Activated T-cell treated with anti-CD3 and anti-CD28 coated beads, Interleukin-2, amount 50 U/mL, for 4 hours (primary cell): ENCODE measurements at regions not wholly inside any gene's neighbourhood (a gene's known extent, or its start where the extent isn't known, plus 50 kb on each side); places are given as distances from the start of the nearest gene placed in this dataset.

Experiments
- ATAC-seq, 2 donors: fragments of 200-7000 bp; cut with Tn5 transposase; one replicate each; pipeline ENCODE4 v1.10.0; 2021
- DNase-seq: peaks from one replicate; pipeline ENCODE4 v3.0.0-alpha.2; 2020
- H3K27me3 Mint-ChIP-seq: one replicate; pipeline ENCODE4 v1.8.0; 2021; ENCODE audit warnings: low read depth, mixed read lengths
- H3K36me3 Mint-ChIP-seq: one replicate; pipeline ENCODE4 v1.8.0; 2022; ENCODE audit warnings: mixed read lengths; ENCODE audit not compliant: insufficient read depth
- H3K4me1 Mint-ChIP-seq: one replicate; pipeline ENCODE4 v1.8.0; 2021; ENCODE audit warnings: low read depth, mixed read lengths
- H3K4me3 Mint-ChIP-seq: one replicate; pipeline ENCODE4 v1.8.0; 2021; ENCODE audit warnings: mild to moderate bottlenecking, moderate library complexity, mixed read lengths
- H3K9me3 Mint-ChIP-seq: one replicate; pipeline ENCODE4 v1.8.0; 2021; ENCODE audit warnings: mixed read lengths

- no peak for ATAC-seq
- DNase-seq, result no peak
- Mint-ChIP-seq H3K27me3 (no peaks in the 10 kb centered on the region), H3K9me3 (no peaks in the 10 kb centered on the region), H3K36me3 (no peaks in the 10 kb centered on the region), H3K4me1 (no peaks in the 10 kb centered on the region), H3K4me3 (no peak overlapping the region)
Measured at GRCh38 chr11:71201936-71202597, 50.3 kb downstream of the SHANK2 start.

- Mint-ChIP-seq H3K9me3 (no peaks in the 10 kb centered on the region), H3K4me3 (no peak overlapping the region), H3K36me3 (no peaks in the 10 kb centered on the region), H3K4me1 (no peaks in the 10 kb centered on the region), H3K27me3 (no peaks in the 10 kb centered on the region)
- no peak for DNase-seq
- ATAC-seq, result no peak
Measured at GRCh38 chr11:71201231-71201630, 51.1 kb downstream of the SHANK2 start.

- H3K4me1 Mint-ChIP-seq, result no peaks in the 10 kb centered on the region
- no peak overlapping the region for H3K4me3 Mint-ChIP-seq
- no peaks in the 10 kb centered on the region for H3K9me3 Mint-ChIP-seq
- DNase-seq (no peak), ATAC-seq (no peak)
- no peaks in the 10 kb centered on the region for H3K36me3 Mint-ChIP-seq
- no peaks in the 10 kb centered on the region for H3K27me3 Mint-ChIP-seq
Measured at GRCh38 chr11:71200761-71201160, 51.6 kb downstream of the SHANK2 start.

- Mint-ChIP-seq H3K27me3 (no peaks in the 10 kb centered on the region), H3K4me3 (no peak overlapping the region), H3K9me3 (no peaks in the 10 kb centered on the region), H3K36me3 (no peaks in the 10 kb centered on the region), H3K4me1 (no peaks in the 10 kb centered on the region)
- ATAC-seq, result no peak
- no peak for DNase-seq
Measured at GRCh38 chr11:71200172-71200716, 52.1 kb downstream of the SHANK2 start.

- ATAC-seq (no peak), DNase-seq (no peak)
- H3K27me3 Mint-ChIP-seq, result no peaks in the 10 kb centered on the region
- H3K9me3 Mint-ChIP-seq, result no peaks in the 10 kb centered on the region
- no peak overlapping the region for H3K4me3 Mint-ChIP-seq
- no peaks in the 10 kb centered on the region for H3K4me1 Mint-ChIP-seq
- no peaks in the 10 kb centered on the region for H3K36me3 Mint-ChIP-seq
Measured at GRCh38 chr11:71199226-71199820, 53.1 kb downstream of the SHANK2 start.

GRCh38 chr11:71198823-71199165 lies 53.6 kb downstream of the SHANK2 start:
- Mint-ChIP-seq H3K9me3 (no peaks in the 10 kb centered on the region), H3K4me3 (no peak overlapping the region), H3K36me3 (no peaks in the 10 kb centered on the region), H3K4me1 (no peaks in the 10 kb centered on the region), H3K27me3 (no peaks in the 10 kb centered on the region)
- DNase-seq (no peak), ATAC-seq (no peak)

GRCh38 chr11:71198141-71198822 lies 54.1 kb downstream of the SHANK2 start:
- H3K36me3 Mint-ChIP-seq, result no peaks in the 10 kb centered on the region
- H3K4me1 Mint-ChIP-seq, result no peaks in the 10 kb centered on the region
- DNase-seq, result no peak
- no peak overlapping the region for H3K4me3 Mint-ChIP-seq
- ATAC-seq, result no peak
- no peaks in the 10 kb centered on the region for H3K9me3 Mint-ChIP-seq
- H3K27me3 Mint-ChIP-seq, result peaks cover 2% of the 10 kb centered on the region

GRCh38 chr11:71197096-71197495 lies 55.3 kb downstream of the SHANK2 start:
- DNase-seq (no peak), ATAC-seq (no peak)
- H3K9me3 Mint-ChIP-seq, result no peaks in the 10 kb centered on the region
- H3K4me1 Mint-ChIP-seq, result no peaks in the 10 kb centered on the region
- peaks cover 5% of the 10 kb centered on the region for H3K27me3 Mint-ChIP-seq
- no peak overlapping the region for H3K4me3 Mint-ChIP-seq
- H3K36me3 Mint-ChIP-seq, result no peaks in the 10 kb centered on the region

- Mint-ChIP-seq H3K9me3 (no peaks in the 10 kb centered on the region), H3K4me1 (no peaks in the 10 kb centered on the region), H3K4me3 (no peak overlapping the region), H3K27me3 (peaks cover 8% of the 10 kb centered on the region), H3K36me3 (no peaks in the 10 kb centered on the region)
- DNase-seq, result no peak
- no peak for ATAC-seq
Measured at GRCh38 chr11:71194710-71195109, 57.7 kb downstream of the SHANK2 start.

- H3K4me3 Mint-ChIP-seq, result no peak overlapping the region
Measured at GRCh38 chr11:71193431-71193830, 58.9 kb downstream of the SHANK2 start.

GRCh38 chr11:71192629-71193028 lies 59.7 kb downstream of the SHANK2 start:
- ATAC-seq, result no peak
- DNase-seq, result no peak
- Mint-ChIP-seq H3K4me1 (no peaks in the 10 kb centered on the region), H3K27me3 (peaks cover 13% of the 10 kb centered on the region), H3K36me3 (no peaks in the 10 kb centered on the region), H3K9me3 (no peaks in the 10 kb centered on the region), H3K4me3 (no peak overlapping the region)

More at GRCh38 chr11:71193431-71193830, 58.9 kb downstream of the SHANK2 start:
- Mint-ChIP-seq H3K9me3 (no peaks in the 10 kb centered on the region), H3K27me3 (peaks cover 8% of the 10 kb centered on the region), H3K4me1 (no peaks in the 10 kb centered on the region), H3K36me3 (no peaks in the 10 kb centered on the region)
- ATAC-seq, result no peak
- no peak for DNase-seq

GRCh38 chr11:71191201-71191600 lies 61.2 kb downstream of the SHANK2 start:
- DNase-seq (no peak), ATAC-seq (no peak)
- Mint-ChIP-seq H3K27me3 (peaks cover 13% of the 10 kb centered on the region), H3K4me1 (no peaks in the 10 kb centered on the region), H3K4me3 (no peak overlapping the region), H3K36me3 (no peaks in the 10 kb centered on the region), H3K9me3 (no peaks in the 10 kb centered on the region)

GRCh38 chr11:71190551-71190950 lies 61.8 kb downstream of the SHANK2 start:
- Mint-ChIP-seq H3K36me3 (no peaks in the 10 kb centered on the region), H3K9me3 (no peaks in the 10 kb centered on the region), H3K27me3 (peaks cover 13% of the 10 kb centered on the region), H3K4me3 (no peak overlapping the region), H3K4me1 (no peaks in the 10 kb centered on the region)
- no peak for ATAC-seq
- no peak for DNase-seq

- no peaks in the 10 kb centered on the region for H3K4me1 Mint-ChIP-seq
- ATAC-seq (no peak), DNase-seq (no peak)
- H3K4me3 Mint-ChIP-seq, result no peak overlapping the region
- peaks cover 13% of the 10 kb centered on the region for H3K27me3 Mint-ChIP-seq
- no peaks in the 10 kb centered on the region for H3K36me3 Mint-ChIP-seq
- no peaks in the 10 kb centered on the region for H3K9me3 Mint-ChIP-seq
Measured at GRCh38 chr11:71189768-71190315, 62.5 kb downstream of the SHANK2 start.
